ENCODE measurements at regions not wholly inside any gene's neighbourhood (a gene's known extent, or its start where the extent isn't known, plus 50 kb on each side); places are given as distances from the start of the nearest gene placed in this dataset.

- Mint-ChIP-seq H3K27ac (no peak overlapping the region), H3K36me3 (ENCODE audit: insufficient read depth in 1 of 3, low read depth in 3 of 3) (no peaks in the 10 kb centered on the region), H3K4me3 (no peak overlapping the region), H3K27me3 (ENCODE audit: low read depth) (peaks cover 1% of the 10 kb centered on the region; the same call in 1 of the 2 replicates), H3K9me3 (no peaks in the 10 kb centered on the region), H3K4me1 (no peaks in the 10 kb centered on the region)
- Histone ChIP-seq H2AK5ac (ENCODE audit: insufficient read length, low read length) (no peak overlapping the region), H3K9ac (ENCODE audit: extremely low read depth, insufficient read length, low read length) (no peak overlapping the region), H3K23ac (ENCODE audit: insufficient read length, low read depth, low read length) (no peak overlapping the region), H3T11ph (ENCODE audit: low read length) (no peak overlapping the region), H3K27ac (ENCODE audit: insufficient read length, low read depth, low read length) (no peak overlapping the region), H4K5ac (ENCODE audit: insufficient read length, low read depth, low read length) (no peak overlapping the region), H3K4me1 (ENCODE audit: insufficient read depth, low read length) (no peaks in the 10 kb centered on the region), H4K20me1 (ENCODE audit: control insufficient read depth, insufficient read depth, insufficient read length) (no peaks in the 10 kb centered on the region), H3K18ac (ENCODE audit: insufficient read length, low read depth, low read length) (no peak overlapping the region), H2BK12ac (ENCODE audit: insufficient read length, low read depth, low read length) (no peak overlapping the region), H4K8ac (replicated peaks; ENCODE audit: insufficient read length, low read depth, low read length) (no peak overlapping the region), H3K9me3 (ENCODE audit: control insufficient read depth, low read depth, low read length) (no peaks in the 10 kb centered on the region), H3K56ac (ENCODE audit: insufficient read length, low read depth, low read length) (no peak overlapping the region), H3K14ac (ENCODE audit: insufficient read depth, low read length) (no peak overlapping the region), H2BK5ac (ENCODE audit: insufficient read length, low read length) (no peak overlapping the region), H3K27me3 (ENCODE audit: insufficient read depth, low read length) (no peaks in the 10 kb centered on the region), H3K79me2 (ENCODE audit: insufficient read depth, low read length) (no peaks in the 10 kb centered on the region), H2BK15ac (ENCODE audit: low read depth, low read length) (no peak overlapping the region), H2AFZ (ENCODE audit: low read length) (no peak overlapping the region), H3K23me2 (ENCODE audit: insufficient read length, low read depth, low read length, poor library complexity, severe bottlenecking) (no peaks in the 10 kb centered on the region), H2BK120ac (ENCODE audit: low read depth, low read length, poor library complexity, severe bottlenecking) (no peak overlapping the region), H3K4me2 (ENCODE audit: insufficient read depth, insufficient read length, low read length) (no peak overlapping the region), H2BK20ac (ENCODE audit: low read depth, low read length, poor library complexity, severe bottlenecking) (no peak overlapping the region), H4K91ac (ENCODE audit: insufficient read length, low read depth, low read length) (no peak overlapping the region), H3K79me1 (ENCODE audit: insufficient read depth, low read depth, low read length, poor library complexity, severe bottlenecking) (no peaks in the 10 kb centered on the region), H3K4ac (ENCODE audit: low read depth, low read length) (no peak overlapping the region)
- no peak for DNase-seq
- TF ChIP-seq CTCF (conservative IDR thresholded peaks at IDR 0.05) = no peak
Observed at GRCh38 chr4:144204431-144204830, 63.9 kb upstream of the GYPA start.
